ENCODE measurements at regions not wholly inside any gene's neighbourhood (a gene's known extent, or its start where the extent isn't known, plus 50 kb on each side); places are given as distances from the start of the nearest gene placed in this dataset.

- TF ChIP-seq POU5F1 (IDR thresholded peaks at IDR 0.05; ENCODE audit: low read depth, low read length) (no peak), SIN3A (conservative IDR thresholded peaks at IDR 0.05 in 1 of 2, IDR thresholded peaks at IDR 0.05 in 1 of 2; ENCODE audit: low read depth in 1 of 2, low read length in 2 of 2) (no peak), KDM4A (IDR thresholded peaks at IDR 0.05; ENCODE audit: low read depth, low read length, severe bottlenecking) (no peak), RXRA (IDR thresholded peaks at IDR 0.05; ENCODE audit: insufficient read depth, low read depth, low read length) (no peak), MAX (IDR thresholded peaks at IDR 0.05) (no peak), CHD2 (IDR thresholded peaks at IDR 0.05; ENCODE audit: low read length) (no peak)
These were observed 52.4 kb upstream of the NLK start (continued) for GRCh38 chr17:27990100-27990499.
